IPS-18a (cell line): ENCODE measurements at regions not wholly inside any gene's neighbourhood (a gene's known extent, or its start where the extent isn't known, plus 50 kb on each side); places are given as distances from the start of the nearest gene placed in this dataset.

Experiments used
- H3K27ac ChIP-seq: one replicate; pipeline ENCODE4 v1.5.1; 2013; ENCODE audit warnings: low read length
- H3K27me3 ChIP-seq: one replicate; pipeline ENCODE4 v1.6.1; 2013; ENCODE audit warnings: mild to moderate bottlenecking, low read length; ENCODE audit not compliant: control insufficient read depth, insufficient read depth
- H3K36me3 ChIP-seq: one replicate; pipeline ENCODE4 v1.6.1; 2013; ENCODE audit warnings: low read depth, low read length; ENCODE audit not compliant: control insufficient read depth
- H3K4me1 ChIP-seq: one replicate; pipeline ENCODE4 v1.6.1; 2013; ENCODE audit warnings: low read depth, low read length; ENCODE audit not compliant: control insufficient read depth
- H3K4me3 ChIP-seq: one replicate; pipeline ENCODE4 v1.5.1; 2013; ENCODE audit warnings: low read length
- H3K9ac ChIP-seq: one replicate; pipeline ENCODE4 v1.6.1; 2013; ENCODE audit warnings: mild to moderate bottlenecking, low read length, moderate library complexity
- H3K9me3 ChIP-seq: one replicate; pipeline ENCODE4 v1.6.1; 2013; ENCODE audit warnings: low read depth, low read length; ENCODE audit not compliant: control insufficient read depth

DNA sequence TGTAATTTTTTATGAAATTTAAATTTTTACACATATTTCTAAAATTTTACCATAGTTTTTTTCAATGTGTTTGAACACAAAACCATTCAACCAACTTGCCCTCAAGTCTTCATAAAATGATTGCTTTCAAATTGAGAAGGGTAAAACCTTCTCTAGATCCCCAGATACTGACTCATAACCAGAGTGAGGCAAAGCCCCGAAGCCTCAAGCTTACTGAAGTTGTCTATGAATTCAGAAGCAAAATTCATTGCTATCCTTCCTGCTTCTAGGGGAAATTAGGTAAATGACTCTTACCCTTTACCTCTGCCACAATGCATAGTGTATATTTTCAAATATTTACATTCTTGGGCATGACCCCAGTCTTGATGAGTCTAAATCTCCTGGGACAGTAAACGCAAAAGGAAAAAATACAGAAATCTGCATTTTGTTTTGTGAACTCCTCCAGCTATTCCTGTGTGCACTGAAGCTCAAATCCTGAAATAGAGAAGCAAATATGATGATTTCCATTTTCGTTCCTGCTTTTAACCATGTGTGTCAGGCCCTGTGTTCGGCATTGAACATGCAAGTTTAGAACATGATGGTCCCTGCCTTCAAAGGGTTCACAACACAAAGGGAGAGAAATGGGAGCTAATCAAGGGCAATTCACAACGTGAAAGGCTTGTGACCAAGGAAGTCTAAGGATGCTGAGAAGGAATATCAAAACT, 246.3 kb downstream of the SUCLG1 start:
- H3K4me3 ChIP-seq, result no peak overlapping the region
- peaks cover 5% of the 10 kb centered on the region for H3K4me1 ChIP-seq
- no peak overlapping the region for H3K9ac ChIP-seq
- H3K27ac ChIP-seq, result no peak overlapping the region
- no peaks in the 10 kb centered on the region for H3K9me3 ChIP-seq
- H3K27me3 ChIP-seq, result no peaks in the 10 kb centered on the region
- H3K36me3 ChIP-seq, result no peaks in the 10 kb centered on the region

GRCh38 chr2:84209941-84210340, 249.1 kb downstream of the SUCLG1 start:
- Histone ChIP-seq H3K27me3 (no peaks in the 10 kb centered on the region), H3K9me3 (no peaks in the 10 kb centered on the region), H3K36me3 (no peaks in the 10 kb centered on the region), H3K4me3 (no peak overlapping the region), H3K27ac (no peak overlapping the region), H3K9ac (no peak overlapping the region), H3K4me1 (no peaks in the 10 kb centered on the region)

GRCh38 chr2:84204995-84205394, 254.1 kb downstream of the SUCLG1 start:
- H3K4me3 ChIP-seq, result no peak overlapping the region
- no peak overlapping the region for H3K9ac ChIP-seq
- no peaks in the 10 kb centered on the region for H3K9me3 ChIP-seq
- H3K27me3 ChIP-seq, result no peaks in the 10 kb centered on the region
- no peaks in the 10 kb centered on the region for H3K36me3 ChIP-seq
- no peaks in the 10 kb centered on the region for H3K4me1 ChIP-seq
- no peak overlapping the region for H3K27ac ChIP-seq

- H3K4me1 ChIP-seq, result no peaks in the 10 kb centered on the region
- H3K36me3 ChIP-seq, result no peaks in the 10 kb centered on the region
- no peak overlapping the region for H3K4me3 ChIP-seq
- H3K9me3 ChIP-seq, result no peaks in the 10 kb centered on the region
- no peaks in the 10 kb centered on the region for H3K27me3 ChIP-seq
- no peak overlapping the region for H3K9ac ChIP-seq
- H3K27ac ChIP-seq, result no peak overlapping the region
Observed at GRCh38 chr2:84202166-84202565, 256.9 kb downstream of the SUCLG1 start.

DNA sequence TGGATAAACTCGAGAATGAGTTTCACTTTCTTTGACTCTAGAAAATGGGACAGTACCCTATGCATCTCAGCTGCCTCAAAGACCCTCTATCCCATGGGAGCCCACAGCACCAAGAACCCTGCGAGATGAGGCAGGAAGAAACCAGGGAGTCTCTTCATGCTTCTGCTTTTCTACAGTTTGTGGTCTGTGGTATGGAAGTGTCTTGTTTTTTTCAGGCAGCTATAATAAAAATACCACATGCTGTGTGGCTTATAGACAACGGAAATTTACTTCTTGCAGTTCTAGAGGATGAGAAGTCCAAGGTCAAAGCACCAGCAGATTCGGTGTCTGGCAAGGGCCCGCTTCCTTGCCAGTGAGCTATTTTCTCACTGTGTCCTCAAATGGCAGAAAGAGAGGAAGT, 257.9 kb downstream of the SUCLG1 start:
- Histone ChIP-seq H3K9me3 (no peaks in the 10 kb centered on the region), H3K27me3 (no peaks in the 10 kb centered on the region), H3K9ac (no peak overlapping the region), H3K27ac (no peak overlapping the region), H3K4me1 (no peaks in the 10 kb centered on the region), H3K4me3 (no peak overlapping the region), H3K36me3 (no peaks in the 10 kb centered on the region)

- no peak overlapping the region for H3K4me3 ChIP-seq
- H3K4me1 ChIP-seq, result no peaks in the 10 kb centered on the region
- no peaks in the 10 kb centered on the region for H3K27me3 ChIP-seq
- no peak overlapping the region for H3K27ac ChIP-seq
- no peaks in the 10 kb centered on the region for H3K36me3 ChIP-seq
- no peaks in the 10 kb centered on the region for H3K9me3 ChIP-seq
- no peak overlapping the region for H3K9ac ChIP-seq
Observed at GRCh38 chr2:84197901-84198300, 261.2 kb downstream of the SUCLG1 start.

DNA sequence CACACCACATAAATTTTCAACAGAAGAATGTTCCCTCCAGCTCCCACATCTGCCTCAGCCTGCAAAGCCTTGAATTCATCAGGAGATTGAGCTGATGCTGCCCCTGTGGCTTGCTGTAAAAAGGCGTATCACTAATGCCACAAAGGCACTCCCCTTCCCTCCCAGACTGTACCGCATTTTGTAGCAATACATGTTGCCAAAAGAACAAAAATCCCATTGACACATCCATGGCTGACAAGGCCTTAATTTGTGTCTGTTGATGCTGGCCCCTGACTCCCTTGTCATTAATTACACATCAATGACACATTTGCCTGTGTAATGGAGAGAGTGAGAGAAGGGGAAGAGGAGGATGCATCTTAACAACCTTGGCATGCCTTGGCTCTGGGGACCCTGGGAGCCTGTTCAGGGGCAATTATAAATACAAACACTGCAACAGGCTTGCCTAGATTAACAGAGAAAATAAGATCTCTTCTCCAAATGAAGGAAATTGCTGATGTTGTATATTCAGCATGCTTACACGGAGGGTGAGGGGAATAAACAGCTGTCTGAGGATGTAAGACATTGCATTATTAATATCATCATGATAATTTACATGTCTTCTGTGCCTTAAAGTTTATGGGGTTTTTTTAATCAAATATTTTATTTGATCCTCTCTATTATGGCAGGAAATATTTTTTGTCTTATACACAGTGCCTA, 264.0 kb downstream of the SUCLG1 start:
- Histone ChIP-seq H3K9me3 (no peaks in the 10 kb centered on the region), H3K9ac (no peak overlapping the region), H3K27ac (no peak overlapping the region), H3K36me3 (no peaks in the 10 kb centered on the region), H3K4me3 (no peak overlapping the region), H3K4me1 (no peaks in the 10 kb centered on the region), H3K27me3 (no peaks in the 10 kb centered on the region)

GRCh38 chr2:84194181-84194580, 264.9 kb downstream of the SUCLG1 start:
- no peaks in the 10 kb centered on the region for H3K36me3 ChIP-seq
- H3K4me3 ChIP-seq, result no peak overlapping the region
- H3K4me1 ChIP-seq, result no peaks in the 10 kb centered on the region
- no peaks in the 10 kb centered on the region for H3K27me3 ChIP-seq
- H3K27ac ChIP-seq, result no peak overlapping the region
- H3K9me3 ChIP-seq, result no peaks in the 10 kb centered on the region
- H3K9ac ChIP-seq, result no peak overlapping the region

GRCh38 chr2:84187258-84187657, 271.8 kb downstream of the SUCLG1 start:
- Histone ChIP-seq H3K4me1 (no peaks in the 10 kb centered on the region), H3K27ac (no peak overlapping the region), H3K36me3 (no peaks in the 10 kb centered on the region), H3K27me3 (no peaks in the 10 kb centered on the region), H3K4me3 (no peak overlapping the region), H3K9me3 (no peaks in the 10 kb centered on the region), H3K9ac (no peak overlapping the region)

DNA sequence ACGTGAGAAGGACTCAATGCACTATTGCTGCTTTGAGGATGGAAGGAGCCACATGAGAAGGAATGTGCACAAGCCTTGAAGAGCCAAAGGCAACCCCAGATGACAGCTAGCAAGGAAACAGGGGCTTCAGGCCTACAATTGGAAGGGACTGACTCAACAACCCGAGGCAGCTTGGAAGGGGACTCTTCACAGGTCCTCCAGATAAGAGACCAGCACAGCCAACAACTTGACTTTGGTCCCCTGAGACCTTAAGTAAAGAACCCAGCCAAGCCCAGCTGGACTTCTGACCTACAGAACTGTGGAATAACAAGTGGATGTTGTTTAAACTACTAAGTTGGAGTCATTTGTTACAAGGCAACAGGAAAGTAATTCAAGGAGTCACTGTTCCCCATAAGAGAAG, 277.2 kb downstream of the SUCLG1 start:
- Histone ChIP-seq H3K4me1 (no peaks in the 10 kb centered on the region), H3K27ac (no peak overlapping the region), H3K36me3 (no peaks in the 10 kb centered on the region), H3K27me3 (no peaks in the 10 kb centered on the region), H3K9ac (no peak overlapping the region), H3K9me3 (no peaks in the 10 kb centered on the region), H3K4me3 (no peak overlapping the region)

DNA sequence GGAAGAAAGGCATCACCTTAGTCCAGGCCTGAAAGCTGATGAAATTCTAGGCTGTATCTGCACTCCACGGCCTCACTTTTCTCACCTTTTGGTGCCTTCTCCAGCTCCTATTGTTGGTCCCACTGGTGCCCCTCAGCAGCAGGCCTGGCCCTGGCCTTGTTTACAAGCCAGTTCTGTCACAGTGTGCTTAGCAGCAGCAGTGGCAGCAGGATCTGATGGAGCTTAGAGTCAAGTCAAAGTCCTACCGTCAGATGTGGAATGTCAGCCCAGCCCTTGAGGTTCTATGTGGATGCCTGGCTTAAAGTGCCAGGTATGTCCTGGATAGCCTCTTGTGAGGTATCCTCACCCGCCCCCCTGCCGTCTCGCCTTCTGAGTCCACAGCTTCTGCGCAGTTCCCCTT, 281.3 kb downstream of the SUCLG1 start:
- Histone ChIP-seq H3K27me3 (no peaks in the 10 kb centered on the region), H3K36me3 (no peaks in the 10 kb centered on the region), H3K9me3 (no peaks in the 10 kb centered on the region), H3K4me1 (no peaks in the 10 kb centered on the region), H3K9ac (no peak overlapping the region), H3K4me3 (no peak overlapping the region), H3K27ac (no peak overlapping the region)

DNA sequence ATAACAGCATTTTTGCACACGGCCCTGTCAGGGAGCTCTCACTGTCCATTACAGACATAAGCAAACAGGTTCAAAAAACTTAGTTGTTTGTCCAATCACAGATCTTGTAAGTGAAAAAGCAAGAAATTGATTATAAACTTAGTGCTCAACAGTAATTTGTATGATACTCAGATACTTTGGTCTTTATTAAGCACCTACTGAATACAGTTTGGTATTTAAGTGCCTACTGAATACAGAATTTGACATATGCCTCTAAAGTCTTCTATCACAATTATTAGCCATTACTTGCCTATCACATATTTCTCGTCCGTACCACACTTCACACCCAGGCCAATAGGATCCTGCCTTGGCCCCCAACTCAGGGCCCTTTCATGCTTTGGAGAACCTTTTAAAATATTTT, 283.1 kb downstream of the SUCLG1 start:
- no peaks in the 10 kb centered on the region for H3K27me3 ChIP-seq
- no peaks in the 10 kb centered on the region for H3K4me1 ChIP-seq
- no peak overlapping the region for H3K4me3 ChIP-seq
- H3K9ac ChIP-seq, result no peak overlapping the region
- no peak overlapping the region for H3K27ac ChIP-seq
- no peaks in the 10 kb centered on the region for H3K9me3 ChIP-seq
- H3K36me3 ChIP-seq, result no peaks in the 10 kb centered on the region
